Panc1 (cell line): ENCODE measurements at regions not wholly inside any gene's neighbourhood (a gene's known extent, or its start where the extent isn't known, plus 50 kb on each side); places are given as distances from the start of the nearest gene placed in this dataset.

Source experiments
- ATAC-seq: fragments of 200-7000 bp; cut with Tn5 transposase; 2 replicates; pipeline ENCODE4 v1.9.1; 2020; ENCODE audit warnings: mild to moderate bottlenecking, moderate library complexity
- BruUV-seq: library from RNA; stranded (reverse); fragments of 400-500 nt; replicated peaks from 2 replicates; lab custom pipeline; 2021; lab: Mats Ljungman, UMichigan
- CTCF ChIA-PET: fragments of 300-600 bp; sonication (Branson Sonifier 250); formaldehyde crosslinking; loops from one replicate; lab custom pipeline; 2022; ENCODE audit warnings: antibody characterized with exemption; lab: Charles Lee
- POLR2A ChIA-PET: fragments of 300-600 bp; sonication (Branson Sonifier 250); formaldehyde crosslinking; loops from one replicate; lab custom pipeline; 2022; ENCODE audit warnings: antibody characterized with exemption; lab: Charles Lee
- DNase-seq: peaks from one replicate; pipeline ENCODE4 v3.0.0-alpha.2; 2010; ENCODE audit warnings: low read depth, low spot score
- H3K27ac ChIP-seq: 2 replicates; pipeline ENCODE4 v1.5.1; 2011; ENCODE audit warnings: mild to moderate bottlenecking, low read length, inconsistent platforms
- H3K27me3 ChIP-seq: fragments of 200-500 bp; sonication (Bioruptor generic); 2 replicates; pipeline ENCODE4 v1.6.0; 2014; ENCODE audit warnings: low read length, inconsistent platforms; ENCODE audit not compliant: control insufficient read depth, insufficient read depth
- H3K36me3 ChIP-seq: fragments of 200-500 bp; sonication (Bioruptor generic); 2 replicates; pipeline ENCODE4 v1.5.1; 2014; ENCODE audit warnings: inconsistent platforms, mild to moderate bottlenecking, low read length, moderate library complexity; ENCODE audit not compliant: control insufficient read depth, insufficient read depth
- H3K4me1 ChIP-seq: 2 replicates; pipeline ENCODE4 v1.5.1; 2011; ENCODE audit warnings: inconsistent platforms, mild to moderate bottlenecking, low read length, moderate library complexity; ENCODE audit not compliant: control insufficient read depth, insufficient read depth
- H3K4me3 ChIP-seq, 2 experiments: 2 replicates each; pipeline ENCODE4 v1.5.1; 2011 to 2012; ENCODE audit warnings: low read depth in 2 of 2, low read length in 2 of 2, mild to moderate bottlenecking in 2 of 2, inconsistent platforms in 1 of 2, moderate library complexity in 1 of 2
- H3K9me3 ChIP-seq: fragments of 200-500 bp; sonication (Bioruptor generic); 2 replicates; pipeline ENCODE4 v1.5.1; 2014; ENCODE audit warnings: low read depth, mild to moderate bottlenecking, inconsistent platforms, low read length, moderate library complexity; ENCODE audit not compliant: control insufficient read depth, insufficient read depth
- POLR2AphosphoS5 ChIP-seq: IDR thresholded peaks from 2 replicates; pipeline ENCODE4 v1.6.1; 2012; ENCODE audit warnings: mild to moderate bottlenecking, low read depth, low read length, moderate library complexity
- REST ChIP-seq, 2 experiments: IDR thresholded peaks; 2 replicates each; pipeline ENCODE4 v1.6.1; 2011 to 2012; ENCODE audit warnings: low read depth in 2 of 2, control low read depth in 1 of 2, low read length in 1 of 2, mild to moderate bottlenecking in 1 of 2, moderate library complexity in 1 of 2; ENCODE audit not compliant: insufficient read depth in 1 of 2
- SIN3A ChIP-seq: IDR thresholded peaks from 2 replicates; pipeline ENCODE4 v1.6.1; 2012; ENCODE audit warnings: low read depth, mild to moderate bottlenecking, low read length, moderate library complexity, borderline replicate concordance; ENCODE audit not compliant: insufficient read depth
- TCF7L2 ChIP-seq: IDR thresholded peaks from 2 replicates; pipeline ENCODE4 v1.6.1; 2011; ENCODE audit warnings: mild to moderate bottlenecking, low read depth, low read length, inconsistent platforms
- in situ Hi-C: cut with HindIII; loops from 2 replicates; pipeline ENCODE4 v1.10.0; 2016; ENCODE audit warnings: low sequenced_read_pairs, low pct_unique_long_range_greater_than_20kb
- intact Hi-C: fragments of 100-400 bp; cut with micrococcal nuclease; formaldehyde crosslinking; loops from one replicate; pipeline ENCODE4 v1.10.0; 2022; ENCODE audit not compliant: unreplicated experiment
- TF ChIP-seq, protein P1 (sequence below): fragments of 450-650 bp; IDR thresholded peaks from 2 replicates; pipeline ENCODE4 v1.5.1; 2017; ENCODE audit warnings: mild to moderate bottlenecking

DNA sequence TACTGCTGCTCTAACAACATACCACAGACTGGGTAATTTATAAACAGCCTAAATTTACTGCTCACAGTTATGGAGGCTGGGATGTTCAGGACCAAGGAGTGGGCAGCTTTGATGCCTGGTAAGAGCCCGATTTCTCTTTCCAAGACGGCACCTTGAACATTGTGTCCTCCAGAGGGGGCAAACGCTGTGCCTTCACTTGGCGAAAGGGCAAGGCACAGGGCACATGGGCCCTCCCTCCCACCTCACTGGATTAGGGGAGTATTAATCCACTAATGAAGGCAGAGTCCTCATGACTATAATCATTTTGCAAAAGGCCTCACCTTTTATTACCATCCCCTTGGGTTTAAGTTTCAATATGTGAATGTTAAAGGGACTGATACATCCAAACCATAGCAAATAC lies 397.7 kb downstream of the TMEM38B start:
- ChIA-PET CTCF (no interaction called here), POLR2A (no interaction called here)
- H3K9me3 ChIP-seq: no peaks in the 10 kb centered on the region
- in situ Hi-C loops: no loop called here
- H3K36me3 ChIP-seq: no peaks in the 10 kb centered on the region
- ATAC-seq (no peak), DNase-seq (no peak)
- no TSS peak for BruUV-seq
- H3K4me3 ChIP-seq: no peak overlapping the region
- no peaks in the 10 kb centered on the region for H3K4me1 ChIP-seq
- H3K27me3 ChIP-seq: no peaks in the 10 kb centered on the region
- intact Hi-C loops: no loop called here
- no peak overlapping the region for H3K27ac ChIP-seq
- TF ChIP-seq, protein P1, sequence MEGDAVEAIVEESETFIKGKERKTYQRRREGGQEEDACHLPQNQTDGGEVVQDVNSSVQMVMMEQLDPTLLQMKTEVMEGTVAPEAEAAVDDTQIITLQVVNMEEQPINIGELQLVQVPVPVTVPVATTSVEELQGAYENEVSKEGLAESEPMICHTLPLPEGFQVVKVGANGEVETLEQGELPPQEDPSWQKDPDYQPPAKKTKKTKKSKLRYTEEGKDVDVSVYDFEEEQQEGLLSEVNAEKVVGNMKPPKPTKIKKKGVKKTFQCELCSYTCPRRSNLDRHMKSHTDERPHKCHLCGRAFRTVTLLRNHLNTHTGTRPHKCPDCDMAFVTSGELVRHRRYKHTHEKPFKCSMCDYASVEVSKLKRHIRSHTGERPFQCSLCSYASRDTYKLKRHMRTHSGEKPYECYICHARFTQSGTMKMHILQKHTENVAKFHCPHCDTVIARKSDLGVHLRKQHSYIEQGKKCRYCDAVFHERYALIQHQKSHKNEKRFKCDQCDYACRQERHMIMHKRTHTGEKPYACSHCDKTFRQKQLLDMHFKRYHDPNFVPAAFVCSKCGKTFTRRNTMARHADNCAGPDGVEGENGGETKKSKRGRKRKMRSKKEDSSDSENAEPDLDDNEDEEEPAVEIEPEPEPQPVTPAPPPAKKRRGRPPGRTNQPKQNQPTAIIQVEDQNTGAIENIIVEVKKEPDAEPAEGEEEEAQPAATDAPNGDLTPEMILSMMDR: no peak

DNA sequence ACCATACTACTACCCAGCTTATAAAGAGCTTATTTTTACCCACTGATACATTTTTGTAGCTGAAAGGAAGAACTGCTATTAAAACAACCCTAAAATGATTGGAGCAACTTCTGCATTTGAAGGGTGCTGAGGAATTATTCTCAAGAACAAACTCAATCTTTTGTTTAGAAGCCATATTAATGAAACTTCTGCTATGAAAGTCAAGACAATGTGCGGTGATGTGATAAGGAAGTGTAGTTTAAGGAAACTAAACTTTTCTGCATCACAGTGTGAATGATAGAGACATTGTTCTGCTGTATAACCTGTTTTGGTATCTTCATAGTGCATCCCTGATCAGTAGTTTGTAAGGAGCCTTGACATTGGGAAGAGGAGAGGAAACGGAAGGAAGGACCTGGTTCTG lies 408.5 kb downstream of the TMEM38B start:
- CTCF ChIA-PET: no interaction called here
- POLR2A ChIA-PET: no interaction called here
- intact Hi-C loops: no loop called here
- no peak overlapping the region for H3K27ac ChIP-seq
- TF ChIP-seq SIN3A: no peak
- no peak for TF ChIP-seq POLR2AphosphoS5
- no peak for TF ChIP-seq REST (IDR thresholded peaks at IDR 0.05; ENCODE audit: insufficient read depth in 1 of 2, low read depth in 2 of 2, low read length in 1 of 2)
- TF ChIP-seq, protein P1: no peak
- no peak for TF ChIP-seq TCF7L2
- DNase-seq (no peak), ATAC-seq (no peak)
- H3K4me1 ChIP-seq: no peaks in the 10 kb centered on the region
- no TSS peak for BruUV-seq
- H3K4me3 ChIP-seq: no peak overlapping the region
- H3K9me3 ChIP-seq: no peaks in the 10 kb centered on the region
- H3K27me3 ChIP-seq: no peaks in the 10 kb centered on the region
- in situ Hi-C loops: no loop called here
- H3K36me3 ChIP-seq: no peaks in the 10 kb centered on the region

DNA sequence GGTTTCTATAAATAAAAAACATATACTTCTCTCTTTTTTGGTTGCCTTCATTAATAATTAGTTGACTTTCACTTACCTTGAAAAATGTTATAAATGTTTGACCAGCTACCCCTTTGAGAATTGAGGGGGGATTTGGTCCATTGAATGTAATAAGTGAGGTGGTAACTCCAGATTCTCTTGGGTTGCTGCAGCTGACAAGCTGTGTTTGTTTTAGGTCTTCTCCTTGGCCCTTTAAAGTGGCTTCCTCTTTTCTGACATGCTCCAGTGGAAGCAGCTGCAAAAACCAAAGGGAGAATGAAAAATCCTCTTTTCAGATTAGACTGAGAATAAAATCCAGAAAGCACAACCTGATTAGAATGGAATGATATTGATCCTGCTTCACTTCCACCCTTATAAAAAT lies 410.5 kb downstream of the TMEM38B start:
- no peaks in the 10 kb centered on the region for H3K36me3 ChIP-seq
- DNase-seq: no peak
- ATAC-seq: no peak
- BruUV-seq: no TSS peak
- TF ChIP-seq TCF7L2 (no peak), SIN3A (no peak), POLR2AphosphoS5 (no peak), REST (IDR thresholded peaks at IDR 0.05; ENCODE audit: insufficient read depth in 1 of 2, low read depth in 2 of 2, low read length in 1 of 2) (no peak)
- TF ChIP-seq, protein P1: no peak
- in situ Hi-C loops: no loop called here
- intact Hi-C loops: no loop called here
- no peak overlapping the region for H3K4me3 ChIP-seq
- ChIA-PET CTCF (no interaction called here), POLR2A (no interaction called here)
- no peaks in the 10 kb centered on the region for H3K4me1 ChIP-seq
- no peak overlapping the region for H3K27ac ChIP-seq
- H3K27me3 ChIP-seq: no peaks in the 10 kb centered on the region
- no peaks in the 10 kb centered on the region for H3K9me3 ChIP-seq
